Endothelial cell of umbilical vein (primary cell): ENCODE measurements at regions not wholly inside any gene's neighbourhood (a gene's known extent, or its start where the extent isn't known, plus 50 kb on each side); places are given as distances from the start of the nearest gene placed in this dataset.

Experiments
- CTCF ChIP-seq, 2 donors: IDR thresholded peaks; 1 replicate in 1 of 2; 2 replicates in 1 of 2; pipeline ENCODE4 v1.5.1; 2011; ENCODE audit warnings: low read length in 2 of 2, mild to moderate bottlenecking in 2 of 2, moderate library complexity in 2 of 2, control low read depth in 1 of 2, inconsistent platforms in 1 of 2, low read depth in 1 of 2; ENCODE audit not compliant: insufficient read depth in 1 of 2; ENCODE audit errors: extremely low read depth in 1 of 2
- EZH2 ChIP-seq: IDR thresholded peaks from 2 replicates; pipeline ENCODE4 v1.6.1; 2012; ENCODE audit warnings: borderline replicate concordance, low read depth, mild to moderate bottlenecking, moderate library complexity, low read length, inconsistent platforms; ENCODE audit not compliant: severe bottlenecking
- POLR2AphosphoS5 ChIP-seq: IDR thresholded peaks from 2 replicates; pipeline ENCODE4 v1.6.1; 2012; ENCODE audit warnings: low read depth, mild to moderate bottlenecking, control low read depth, low read length, moderate library complexity; ENCODE audit not compliant: insufficient read depth

DNA sequence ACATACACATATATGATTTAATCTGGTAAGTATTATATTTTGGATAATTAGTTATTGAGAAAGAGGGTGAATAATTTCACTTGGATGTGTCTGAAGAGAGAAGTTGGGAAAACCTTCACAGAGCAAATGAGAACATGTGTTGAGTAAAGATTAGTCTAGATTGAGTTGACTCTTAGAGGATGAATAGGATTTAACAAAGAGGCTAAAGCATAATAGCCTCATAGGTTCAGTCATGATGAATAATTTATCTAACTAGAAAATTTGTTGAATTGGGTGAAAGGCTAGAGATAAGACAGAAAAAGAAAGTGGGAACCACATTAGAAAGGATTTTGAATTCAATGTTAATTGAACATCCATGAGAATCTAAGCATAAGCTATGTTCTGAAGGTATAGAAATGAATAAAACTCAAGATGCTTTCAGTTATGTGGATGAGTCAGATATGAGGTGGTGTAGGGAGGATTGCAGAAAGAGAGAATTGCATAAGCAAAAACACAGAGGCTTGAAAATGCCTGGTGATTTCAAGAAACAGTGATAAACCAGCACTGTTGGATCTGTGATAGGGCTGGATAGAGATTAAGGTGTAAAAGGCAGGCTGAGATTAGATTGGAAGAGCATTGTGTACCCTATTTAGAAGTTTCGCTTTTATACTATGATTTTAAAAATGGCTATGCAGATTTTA, 207.6 kb upstream of the NR3C2 start:
- no peak for TF ChIP-seq EZH2
- no peak for TF ChIP-seq CTCF (IDR thresholded peaks at IDR 0.05; ENCODE audit: extremely low read depth in 1 of 2, insufficient read depth in 1 of 2, low read depth in 1 of 2, low read length in 2 of 2)
- TF ChIP-seq POLR2AphosphoS5: no peak
